Heart left ventricle (tissue), 13 donors: ENCODE measurements at regions not wholly inside any gene's neighbourhood (a gene's known extent, or its start where the extent isn't known, plus 50 kb on each side); places are given as distances from the start of the nearest gene placed in this dataset.

Experiments
- CTCF ChIP-seq, 12 donors: fragments of 200-600 bp; sonication (generic) in 4 of 12; IDR thresholded peaks; one replicate each; pipeline versions ENCODE4 v1.5.0 to v1.8.0; 2018 to 2022; ENCODE audit warnings: antibody characterized with exemption in 12 of 12, mild to moderate bottlenecking in 5 of 12
- POLR2A ChIP-seq, 2 donors: fragments of 450-650 bp; IDR thresholded peaks; one replicate each; pipeline ENCODE4 v1.6.1; 2017; ENCODE audit warnings: antibody characterized with exemption in 2 of 2, mild to moderate bottlenecking in 2 of 2, moderate library complexity in 2 of 2
- donor health status: ischemic (EF 13 %, LVEDD 7.1; RV severe dilation, severe dysfunction).
- donor health status: DM: no; HTN: yes; CAD: no.
- donor health status: DM: no; HTN: no; CAD: no.
- donor health status: ischemic (EF 25% LVEDD 6.9; RV normal size, moderate dysfunction).
- donor health status: ischemic (EF 25% LVEDD 5.7; RV mildly dilated, moderate dysfunction).
- donor health status: ischemic (EF 35%, LVEDD 5.7; RV mildly dilated, moderate dysfunction).
- donor health status: nonischemic (EF 11% LVEDD 7.7; RV severe dilation, severe dysfunction).
- donor health status: DM: yes; HTN: yes; CAD: no.
- donor health status: PGD.
- donor health status: ischemic (EF 29% LVEDD 5.4; RV normal size, mild dysfunction).
- donor health status: nonischemic (EF 23%, LVEDD 6.1; RV moderate dilation, normal function).

DNA sequence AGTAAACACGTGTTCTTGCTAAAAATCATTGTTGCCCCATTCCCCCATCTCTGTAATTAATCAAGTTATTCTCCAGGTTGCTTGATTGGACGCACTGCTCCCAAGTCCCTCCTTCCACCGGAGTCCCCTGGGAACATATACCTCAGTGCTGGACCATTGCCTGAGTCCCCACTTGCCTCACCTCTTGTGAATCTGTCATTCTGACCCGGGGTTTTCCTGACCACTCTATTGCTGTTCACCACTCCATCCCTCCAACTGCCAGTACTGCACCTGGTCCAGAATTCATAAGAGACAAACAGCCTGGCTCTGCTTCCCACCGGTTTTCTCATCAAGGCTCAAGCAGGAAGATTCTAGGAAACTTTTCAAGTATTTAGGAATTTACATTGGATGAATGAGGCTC, 555.9 kb downstream of the VRK1 start:
- TF ChIP-seq CTCF (IDR thresholded peaks at IDR 0.05) (no peak), POLR2A (IDR thresholded peaks at IDR 0.05) (no peak)
